C4-2B (cell line): ENCODE measurements at regions not wholly inside any gene's neighbourhood (a gene's known extent, or its start where the extent isn't known, plus 50 kb on each side); places are given as distances from the start of the nearest gene placed in this dataset.
A peak's percentile ranks its signal among the peaks of the same experiment; 100 is the strongest.

Source experiments
- H3K27ac ChIP-seq: fragments of 450-650 bp; 2 replicates; pipeline ENCODE4 v1.5.1; 2017
- CTCF ChIP-seq: fragments of 450-650 bp; conservative IDR thresholded peaks from 2 replicates; pipeline ENCODE4 v1.5.1; 2017; ENCODE audit warnings: mild to moderate bottlenecking
- ZFX ChIP-seq: fragments of 450-650 bp; IDR thresholded peaks from 2 replicates; pipeline ENCODE4 v1.6.1; 2017

GRCh38 chr14:71753126-71753830 lies 179.0 kb upstream of the RGS6 start:
- TF ChIP-seq ZFX (no peak), CTCF (peak; percentile 94)
- no peak overlapping the region for H3K27ac ChIP-seq

GRCh38 chr14:71753976-71754375 lies 178.3 kb upstream of the RGS6 start:
- TF ChIP-seq ZFX (no peak), CTCF (no peak)
- no peak overlapping the region for H3K27ac ChIP-seq

DNA sequence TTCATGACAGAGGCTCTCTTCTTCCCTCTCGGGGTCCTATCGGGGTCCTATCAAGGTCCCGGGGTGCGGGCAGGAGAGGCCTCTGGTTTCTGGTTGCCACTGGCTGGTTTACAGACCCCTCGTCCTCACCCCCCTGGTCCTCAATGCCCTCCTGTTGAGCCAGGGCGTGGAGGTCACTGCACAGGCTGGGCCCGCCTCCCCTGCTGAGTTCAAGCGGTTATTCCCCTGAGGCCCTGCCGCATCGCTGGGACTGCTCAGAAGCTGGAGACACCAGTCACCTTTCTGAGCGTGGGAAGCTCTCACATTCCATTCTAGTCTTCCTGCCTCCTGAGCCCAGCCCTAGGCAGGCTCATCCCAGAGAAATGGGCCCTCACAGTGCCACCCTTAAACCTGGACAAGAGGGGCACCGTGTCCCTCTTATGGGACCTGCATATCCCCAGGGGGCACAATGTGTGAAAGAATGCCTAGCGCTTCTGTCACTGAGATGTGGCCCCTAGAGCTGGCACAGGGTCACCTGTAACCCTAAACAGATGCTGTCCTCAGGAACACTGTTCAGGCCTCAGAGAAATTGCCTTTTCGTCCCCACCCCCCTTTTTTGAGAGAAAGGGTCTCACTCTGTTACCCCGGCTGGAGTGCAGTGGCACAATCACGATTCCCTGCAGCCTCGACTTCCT lies 177.7 kb upstream of the RGS6 start:
- TF ChIP-seq ZFX (no peak), CTCF (no peak)
- no peak overlapping the region for H3K27ac ChIP-seq

GRCh38 chr14:71758229-71758951 lies 173.8 kb upstream of the RGS6 start:
- no peak overlapping the region for H3K27ac ChIP-seq
- TF ChIP-seq CTCF (no peak), ZFX (no peak)

DNA sequence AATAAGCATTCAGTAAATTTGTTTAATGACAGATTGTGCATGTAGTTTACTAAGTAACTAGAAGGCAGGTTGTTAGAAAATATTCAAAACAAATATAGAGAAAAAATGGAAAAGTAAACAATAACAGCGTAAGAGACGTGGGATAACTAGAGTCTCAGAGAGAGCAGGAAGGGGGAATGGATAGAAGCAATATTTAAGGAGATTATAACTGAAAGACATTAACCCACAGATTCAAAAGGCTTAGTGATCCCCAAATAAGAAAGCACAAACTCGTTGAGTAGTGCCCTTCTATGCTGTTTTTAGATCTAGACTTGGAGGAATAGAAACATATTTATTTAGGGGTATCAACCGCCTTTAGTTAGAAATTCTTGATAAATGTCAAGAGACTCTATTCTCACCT lies 169.7 kb upstream of the RGS6 start:
- TF ChIP-seq CTCF: no peak
- no peak for TF ChIP-seq ZFX
- H3K27ac ChIP-seq: no peak overlapping the region

DNA sequence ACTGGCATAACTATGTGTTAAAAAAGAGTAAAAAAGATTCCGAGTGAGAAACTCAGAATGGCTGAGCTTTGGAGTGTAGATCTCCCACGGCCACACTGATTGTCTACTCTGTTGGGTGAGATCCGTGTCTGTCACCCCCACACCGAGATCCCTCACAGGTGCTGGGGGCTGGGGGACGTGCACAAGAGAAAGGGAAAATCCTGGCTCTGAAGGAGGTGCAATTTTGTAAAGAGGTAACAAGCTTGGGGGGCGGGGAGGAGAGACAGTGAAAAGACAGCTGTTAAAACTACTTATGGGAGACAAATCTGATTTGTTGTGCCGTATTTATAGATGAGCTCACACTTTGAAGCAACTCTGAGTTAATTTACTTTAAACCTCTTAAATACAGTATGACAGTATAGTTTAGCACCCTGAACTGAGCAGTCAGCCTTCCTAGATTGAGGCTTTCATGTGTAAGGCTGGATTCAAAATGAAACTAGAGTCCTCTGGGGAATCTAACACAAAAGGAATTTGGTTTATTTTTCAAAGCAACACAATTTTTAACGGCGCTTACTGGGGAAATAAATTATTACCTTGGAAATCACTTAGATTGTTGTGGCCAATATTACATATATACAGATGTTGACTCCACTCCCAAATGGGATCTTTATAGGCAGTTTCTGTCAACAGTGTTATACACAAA lies 167.4 kb upstream of the RGS6 start:
- no peak for TF ChIP-seq ZFX
- TF ChIP-seq CTCF: no peak
- no peak overlapping the region for H3K27ac ChIP-seq
